Activated naive CD4-positive, alpha-beta T cell treated with Interleukin-2 at 50 U/mL for 16 hours (primary cell): ENCODE measurements at regions not wholly inside any gene's neighbourhood (a gene's known extent, or its start where the extent isn't known, plus 50 kb on each side); places are given as distances from the start of the nearest gene placed in this dataset.
"Not testable (repeated sequence)": the region's sequence is repeated elsewhere in the genome, so short reads cannot be mapped to it uniquely, and the experiment has no call there.

Experiments used
- DNase-seq: peaks from one replicate; pipeline ENCODE4 v3.0.0-alpha.2; 2020

DNA sequence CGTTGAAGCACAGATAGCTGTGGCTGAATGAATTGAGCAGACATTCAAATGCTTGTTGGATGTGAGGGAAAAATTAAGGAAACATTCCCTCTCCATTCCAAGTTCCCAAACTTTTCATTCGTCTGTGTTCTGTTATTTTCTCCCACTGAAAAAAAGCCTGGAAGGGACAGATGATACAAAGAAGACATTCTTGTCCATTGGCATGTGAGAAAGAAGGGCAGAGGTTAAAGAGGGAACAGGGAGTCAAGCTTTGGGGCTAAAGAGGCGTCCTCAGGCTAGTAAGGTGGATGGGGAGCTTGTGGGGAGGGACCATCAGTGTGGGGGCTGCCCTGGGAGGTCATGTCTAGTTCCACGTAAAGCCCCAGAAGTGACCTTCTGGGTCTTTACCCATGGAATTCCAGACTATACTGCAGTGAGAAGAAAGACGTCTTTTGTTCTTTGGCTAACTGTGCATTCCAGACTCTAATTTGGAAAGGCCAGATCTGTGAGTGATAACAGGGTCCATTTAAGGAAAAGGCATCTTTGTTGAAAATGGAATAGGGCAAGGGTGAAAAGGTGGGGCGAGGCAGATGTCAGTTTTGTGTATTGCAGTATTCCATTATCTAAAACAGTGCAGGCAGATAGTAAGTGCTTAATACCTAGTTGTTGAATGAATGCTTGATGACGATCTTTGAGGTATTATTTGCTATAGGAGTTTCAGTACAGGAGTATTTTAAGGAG lies 117.5 kb downstream of the SOX4 start:
- no peak for DNase-seq

GRCh38 chr6:21712213-21712612 lies 118.7 kb downstream of the SOX4 start:
- DNase-seq, result no peak

GRCh38 chr6:21713481-21713880 lies 119.9 kb downstream of the SOX4 start:
- DNase-seq, result no peak

DNA sequence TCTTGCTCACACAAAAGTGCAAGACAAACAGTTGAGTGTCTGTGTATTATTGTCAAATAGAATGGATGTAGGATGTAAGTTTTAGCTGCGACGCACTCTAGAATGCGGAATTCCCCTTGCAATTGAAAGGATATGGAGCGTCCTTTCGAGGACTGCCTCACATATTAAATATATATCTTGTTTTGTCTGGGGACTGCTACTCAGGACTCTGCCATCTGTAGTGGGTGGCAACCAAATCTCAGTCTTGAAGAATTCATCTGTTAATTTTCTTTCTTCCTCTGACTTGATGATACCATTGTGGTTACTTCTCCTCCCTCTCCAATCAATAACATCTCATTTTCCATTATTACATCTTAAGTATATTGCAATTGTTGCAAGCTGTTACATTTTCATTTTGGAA lies 121.6 kb downstream of the SOX4 start:
- DNase-seq, result no peak

DNA sequence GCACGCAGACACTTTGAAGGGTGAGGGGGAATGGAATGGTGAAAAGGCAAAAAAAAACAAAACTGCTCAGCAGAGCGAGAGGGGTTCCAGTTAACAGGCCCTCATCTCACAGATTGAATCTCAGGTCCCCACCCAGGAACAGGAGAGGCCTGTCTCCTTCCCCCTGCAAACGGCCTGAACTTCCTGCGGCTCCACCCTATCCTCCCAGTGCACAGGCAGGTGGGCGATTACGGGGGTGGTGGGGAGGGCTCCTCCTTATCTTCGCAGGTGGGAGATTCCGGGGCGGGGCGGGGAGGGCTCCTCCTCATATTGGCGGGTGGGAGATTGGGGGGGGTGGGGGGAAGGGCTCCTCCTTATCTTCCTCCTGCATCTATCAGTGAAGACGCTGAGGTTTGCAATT lies 129.0 kb downstream of the SOX4 start:
- no peak for DNase-seq

DNA sequence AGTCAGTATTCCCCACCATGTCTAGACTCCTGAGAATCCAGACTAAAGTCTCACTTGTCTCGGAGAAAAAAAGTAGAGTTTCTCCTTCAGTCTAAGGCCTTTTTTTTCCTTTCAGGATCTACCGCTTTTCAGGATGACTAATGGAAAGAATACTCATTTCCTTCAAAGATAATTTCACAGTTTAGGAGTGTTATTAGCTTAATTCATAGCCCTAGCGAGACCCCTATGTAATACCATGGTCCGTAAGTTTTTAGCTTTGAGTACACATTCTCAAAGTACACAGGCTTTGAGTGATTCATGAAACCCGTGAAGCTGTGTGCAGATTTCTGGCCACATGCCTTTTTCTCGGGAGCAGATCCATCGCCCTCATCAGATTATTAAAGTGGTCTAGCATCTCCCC lies 133.1 kb downstream of the SOX4 start:
- no peak for DNase-seq

GRCh38 chr6:21728141-21728540 lies 134.6 kb downstream of the SOX4 start:
- DNase-seq, result no peak

GRCh38 chr6:21729431-21729830 lies 135.9 kb downstream of the SOX4 start:
- DNase-seq, result no peak

DNA sequence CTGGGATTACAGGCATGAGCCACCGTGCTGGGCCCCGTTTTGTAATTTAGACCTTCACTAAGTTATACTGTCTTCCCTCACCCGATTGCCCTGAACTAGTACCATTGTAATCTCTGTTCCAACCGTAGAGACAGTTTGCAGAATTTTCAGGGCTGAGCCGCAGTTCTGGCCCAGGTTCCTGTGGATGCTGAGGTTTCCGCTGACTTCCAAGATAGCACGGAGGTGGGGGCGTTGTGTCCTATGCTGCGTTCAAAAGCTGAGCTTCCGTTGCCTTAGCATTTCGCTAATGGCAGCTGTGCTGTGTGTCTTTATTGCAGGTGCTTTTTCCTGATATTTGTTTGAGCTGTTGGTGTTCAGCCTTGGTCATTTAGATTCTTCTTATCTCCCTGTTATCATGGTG lies 137.0 kb downstream of the SOX4 start:
- DNase-seq, result no peak

GRCh38 chr6:21731411-21732031 lies 138.0 kb downstream of the SOX4 start:
- no peak for DNase-seq

- not testable (repeated sequence) for DNase-seq
Observed at GRCh38 chr6:21732032-21732730, 138.6 kb downstream of the SOX4 start.

- no peak for DNase-seq
Observed at GRCh38 chr6:21732731-21733130, 139.2 kb downstream of the SOX4 start.

DNA sequence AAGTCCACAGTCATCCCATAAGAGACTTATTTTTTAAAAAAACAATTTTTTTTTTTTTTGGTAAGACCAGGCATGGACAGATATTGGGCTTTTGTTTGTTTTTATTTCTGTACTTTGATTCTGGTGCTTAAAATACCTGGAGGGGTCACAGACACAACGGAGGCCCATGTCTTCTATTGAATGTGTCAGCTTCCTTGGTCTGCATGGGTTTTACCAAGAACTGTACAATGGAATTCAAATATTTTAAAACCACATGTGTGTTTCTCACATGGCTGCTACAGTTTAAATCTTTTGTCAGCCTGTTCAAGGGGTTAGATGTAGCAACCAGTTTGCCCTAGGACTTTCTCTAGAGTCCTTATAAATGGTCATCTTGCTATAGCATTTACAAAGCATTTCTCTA lies 139.8 kb downstream of the SOX4 start:
- no peak for DNase-seq

- no peak for DNase-seq
Observed at GRCh38 chr6:21734204-21734603, 140.7 kb downstream of the SOX4 start.

DNA sequence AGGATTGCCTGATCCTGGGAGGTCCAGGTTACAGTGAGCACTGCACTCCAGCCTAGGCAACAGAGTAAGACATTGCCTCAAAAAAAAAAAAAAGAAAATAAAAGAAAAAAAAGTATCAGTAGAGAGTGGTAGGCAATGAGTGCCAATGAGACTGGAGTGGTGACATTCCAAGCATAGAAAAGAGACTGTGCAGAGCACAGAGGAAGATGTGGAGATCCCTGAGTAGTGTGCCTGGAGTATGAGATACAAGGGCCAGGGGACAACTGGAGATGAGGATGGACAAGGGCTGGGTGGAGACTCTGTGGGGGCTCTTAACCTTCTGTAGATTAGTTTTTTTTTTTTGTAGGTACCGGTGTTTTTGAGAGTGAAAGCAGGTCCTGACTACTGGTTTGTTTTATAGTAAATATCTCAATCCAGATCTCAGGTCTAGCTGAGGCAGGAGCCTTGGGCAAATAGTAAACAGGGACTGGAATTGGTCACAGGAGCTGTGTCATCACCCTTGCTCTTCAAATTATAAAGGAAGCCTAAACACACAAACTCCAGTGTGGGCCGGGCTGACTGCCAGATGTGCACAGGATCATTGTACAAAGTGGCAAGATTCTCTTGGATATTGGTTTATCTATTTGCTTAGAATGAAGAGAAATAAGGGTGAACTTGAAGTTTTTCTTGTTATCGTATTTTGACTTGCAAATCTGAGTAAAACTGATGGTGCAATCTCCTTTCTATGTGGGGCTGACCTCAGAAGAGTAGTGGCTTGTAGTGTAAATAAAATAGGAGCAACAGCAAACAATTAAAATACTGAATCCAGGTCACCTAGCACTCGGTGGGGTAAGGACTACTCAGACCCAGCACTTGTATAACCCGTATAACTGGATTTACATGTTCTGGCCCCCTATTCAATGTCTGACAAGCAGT lies 144.9 kb downstream of the SOX4 start:
- no peak for DNase-seq

DNA sequence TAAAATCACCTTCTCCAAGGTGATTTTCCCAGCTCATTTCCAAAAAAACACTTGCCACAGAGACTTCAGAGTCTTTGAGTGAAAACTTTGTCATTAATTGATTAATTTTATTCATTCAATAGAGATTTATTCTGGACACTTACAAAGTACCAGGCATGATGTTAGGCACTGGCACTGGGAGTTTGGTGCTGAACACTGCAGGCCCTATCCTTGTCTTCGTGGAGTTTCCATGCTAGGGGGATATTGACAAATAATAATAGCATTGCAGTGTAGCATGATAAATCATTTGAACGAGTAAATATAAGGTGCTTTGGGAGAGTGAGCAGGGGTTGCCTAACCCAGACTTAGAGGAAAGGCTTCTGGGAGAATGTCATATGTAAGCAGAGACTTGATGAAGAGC lies 145.7 kb downstream of the SOX4 start:
- DNase-seq, result no peak

- no peak for DNase-seq
Observed at GRCh38 chr6:21739838-21740237, 146.3 kb downstream of the SOX4 start.

- DNase-seq, result no peak
Observed at GRCh38 chr6:21740376-21741124, 147.0 kb downstream of the SOX4 start.

DNA sequence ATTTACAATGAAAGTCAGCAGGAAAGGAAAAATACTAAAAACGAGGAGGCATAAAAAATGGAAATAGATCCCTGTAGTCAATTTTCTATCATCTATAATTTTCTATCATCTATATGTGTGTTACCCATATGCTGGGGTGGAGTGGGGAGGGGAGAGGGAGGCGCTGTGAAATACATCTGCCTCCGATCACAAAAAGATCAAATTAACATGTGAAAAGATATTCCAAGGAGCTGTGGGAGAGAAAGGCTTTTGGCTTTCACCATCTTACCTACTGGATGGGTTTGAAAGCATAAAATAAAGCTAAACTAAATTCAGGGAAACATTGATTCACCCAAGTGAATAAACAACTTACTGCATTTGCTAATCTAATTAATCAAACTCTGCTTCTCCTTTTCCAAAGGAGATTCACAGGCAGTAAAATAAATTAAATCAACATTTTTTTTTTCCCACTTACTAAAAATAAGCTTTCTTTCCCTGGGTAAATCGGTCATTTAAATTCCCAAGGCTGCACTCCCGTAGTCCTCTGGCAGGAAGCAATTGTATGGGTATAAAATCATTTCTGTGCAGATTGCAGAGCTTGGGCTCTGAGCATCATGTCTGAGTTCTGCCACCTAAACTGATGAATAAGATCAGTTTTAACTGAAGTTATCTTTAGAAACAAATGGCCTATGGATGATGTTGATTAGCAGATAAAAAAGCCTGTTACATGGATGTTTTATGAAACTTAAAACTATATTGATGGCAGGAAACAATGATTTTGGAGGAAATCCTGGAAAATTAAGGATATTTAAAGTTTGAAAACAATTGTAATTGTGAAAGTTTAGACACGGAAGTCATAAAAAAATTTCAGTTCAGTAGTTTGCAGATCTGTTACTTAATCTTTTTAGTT lies 147.9 kb downstream of the SOX4 start:
- no peak for DNase-seq

DNA sequence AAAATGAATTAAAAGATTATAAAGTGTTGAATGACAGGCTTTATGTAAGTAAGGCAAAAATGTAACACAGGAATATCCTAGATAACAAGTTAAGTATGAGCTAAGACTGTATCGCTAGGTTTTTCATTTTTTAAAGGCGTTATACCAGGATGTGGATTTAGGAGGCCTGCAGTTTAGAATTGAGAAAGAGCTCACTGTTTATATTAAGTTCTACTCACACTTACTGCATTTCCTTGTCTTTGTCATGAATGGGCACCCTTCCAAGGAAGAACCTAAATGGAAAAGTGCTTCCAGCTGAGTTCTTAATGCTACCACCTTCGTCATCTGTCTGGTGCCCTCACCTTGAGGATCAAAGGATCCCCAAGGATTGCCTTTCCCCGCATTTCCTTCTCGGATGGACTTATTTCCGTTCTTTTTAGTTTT lies 148.7 kb downstream of the SOX4 start:
- DNase-seq, result no peak

GRCh38 chr6:21744331-21744730 lies 150.8 kb downstream of the SOX4 start:
- DNase-seq, result no peak
